GM18907 (cell line): ENCODE measurements at regions not wholly inside any gene's neighbourhood (a gene's known extent, or its start where the extent isn't known, plus 50 kb on each side); places are given as distances from the start of the nearest gene placed in this dataset.

Experiments
- ATAC-seq: cut with Tn5 transposase; IDR thresholded peaks from one replicate; pipeline ENCODE4 v1.9.1; 2021; ENCODE audit warnings: mild to moderate bottlenecking, moderate library complexity; ENCODE audit not compliant: unreplicated experiment

DNA sequence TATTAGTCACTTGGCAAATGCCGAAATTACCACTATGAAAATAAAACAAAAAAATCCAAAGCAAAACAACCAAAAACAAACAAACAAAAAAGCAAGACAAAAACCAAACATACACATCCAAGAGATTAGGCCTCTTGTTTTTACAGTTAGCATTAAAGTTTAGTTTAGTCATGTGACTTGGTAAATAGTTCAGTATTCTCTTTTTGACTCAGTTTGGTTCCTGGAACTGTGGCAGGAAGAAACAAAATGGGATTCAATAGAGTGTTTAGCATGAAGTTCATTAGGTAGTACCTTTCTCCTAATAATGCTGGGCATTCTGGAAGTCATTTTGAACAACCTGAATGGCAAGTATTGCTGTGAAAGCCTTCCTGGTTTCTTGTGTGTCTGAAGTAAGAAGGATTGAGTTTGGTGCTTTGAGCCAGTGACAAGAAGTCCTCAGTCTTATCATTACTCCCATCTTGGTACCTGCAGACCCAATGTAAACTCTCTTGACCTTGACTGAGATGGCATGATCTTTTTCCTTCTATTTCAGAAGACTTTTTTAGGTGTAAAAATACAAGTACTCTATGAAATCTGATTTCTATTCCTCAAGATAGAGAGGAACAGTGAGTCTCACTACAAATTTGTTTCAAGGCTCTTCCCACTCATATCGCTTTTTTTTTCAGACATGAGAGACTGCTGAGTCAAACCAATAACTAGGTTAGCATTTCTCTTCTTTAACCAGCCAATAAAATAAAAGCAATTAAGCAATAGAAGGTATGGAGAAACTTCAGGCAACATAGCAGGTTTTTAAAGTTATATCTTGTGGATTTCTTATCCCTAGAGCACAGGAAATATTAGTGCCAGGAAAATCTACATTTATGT, 223.6 kb upstream of the PREP start:
- no peak for ATAC-seq

DNA sequence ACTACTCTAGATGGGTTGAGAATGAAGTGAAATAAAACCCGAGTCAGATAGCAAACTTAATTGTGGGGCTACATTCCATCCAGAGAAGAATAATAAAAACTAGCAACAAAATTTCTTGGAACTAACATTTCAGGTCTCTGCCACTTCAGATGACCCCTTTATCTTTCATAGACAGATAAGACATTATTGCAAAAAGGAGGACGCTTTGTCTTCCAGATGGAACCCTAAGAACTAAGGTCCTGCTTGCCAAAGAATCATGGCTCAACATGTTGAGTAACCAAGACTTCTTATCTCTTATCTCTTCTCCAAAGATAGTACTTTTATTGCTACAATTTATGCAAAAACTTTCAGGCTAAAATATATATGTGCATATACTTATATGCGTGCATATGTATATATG, 221.1 kb upstream of the PREP start:
- no peak for ATAC-seq

DNA sequence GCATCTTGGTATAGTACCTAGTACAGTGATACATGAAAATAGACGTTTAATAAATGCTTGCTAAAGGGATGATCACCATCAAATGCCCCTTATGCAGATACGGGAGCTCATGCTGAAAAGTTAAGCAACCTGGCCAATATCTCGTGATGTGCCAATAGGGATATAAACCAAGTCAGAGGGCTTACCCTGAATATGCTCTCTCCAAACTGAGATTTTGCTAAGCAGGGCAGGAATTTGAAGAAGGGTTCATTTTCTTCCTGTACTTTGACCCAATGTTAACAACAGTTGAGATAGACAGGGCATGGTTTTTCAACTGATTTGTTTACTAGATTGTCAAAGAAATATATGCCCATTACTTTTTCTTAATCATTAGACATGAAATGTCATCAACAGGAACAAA, 219.3 kb upstream of the PREP start:
- no peak for ATAC-seq

DNA sequence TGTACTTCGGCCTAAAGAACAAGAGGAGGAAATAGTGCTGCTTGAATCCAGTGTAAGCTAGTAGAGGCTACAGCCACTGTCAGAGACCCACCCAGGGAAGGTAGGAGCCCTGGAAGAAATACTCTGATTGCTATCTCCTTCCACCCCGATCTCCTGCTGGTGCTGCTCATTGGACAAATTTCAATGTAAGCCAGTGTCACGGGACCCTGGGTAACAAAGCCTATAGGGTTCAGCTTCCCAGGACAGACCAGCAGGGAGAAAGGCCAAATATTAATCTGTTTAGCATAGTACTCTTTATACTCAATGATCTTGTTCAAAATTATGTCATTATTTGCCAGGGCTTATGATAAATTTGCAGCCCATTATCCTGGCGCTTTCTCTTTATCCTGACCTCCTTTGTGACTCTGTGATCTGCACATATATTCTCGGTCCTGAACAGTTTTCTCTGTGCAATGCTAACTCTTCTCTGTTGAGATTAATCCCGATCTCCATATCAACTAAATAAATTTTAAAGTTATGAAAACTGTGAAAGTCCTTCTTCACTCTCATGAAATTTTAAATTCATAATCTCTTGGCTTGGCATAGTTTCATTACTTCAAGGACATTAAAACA, 218.8 kb upstream of the PREP start:
- no peak for ATAC-seq

DNA sequence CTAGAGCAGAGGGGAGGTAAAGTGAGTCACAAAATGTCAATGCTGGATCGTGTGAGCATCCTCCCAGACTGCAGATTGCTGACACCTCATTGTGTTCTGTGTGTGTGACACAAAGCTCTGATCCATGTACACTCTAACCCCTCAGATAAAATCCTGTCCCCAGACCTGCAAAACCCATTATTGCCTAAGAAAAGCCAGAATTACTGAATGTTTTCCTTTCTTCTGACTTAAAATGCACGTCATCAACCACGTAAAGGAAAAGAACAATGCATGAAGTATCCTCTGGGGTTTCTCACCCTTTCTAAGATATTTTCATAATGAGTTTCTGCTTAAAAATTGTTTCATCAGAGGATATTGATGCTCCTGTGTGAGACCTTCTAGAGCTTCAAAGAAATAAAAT, 218.0 kb upstream of the PREP start:
- ATAC-seq = no peak

DNA sequence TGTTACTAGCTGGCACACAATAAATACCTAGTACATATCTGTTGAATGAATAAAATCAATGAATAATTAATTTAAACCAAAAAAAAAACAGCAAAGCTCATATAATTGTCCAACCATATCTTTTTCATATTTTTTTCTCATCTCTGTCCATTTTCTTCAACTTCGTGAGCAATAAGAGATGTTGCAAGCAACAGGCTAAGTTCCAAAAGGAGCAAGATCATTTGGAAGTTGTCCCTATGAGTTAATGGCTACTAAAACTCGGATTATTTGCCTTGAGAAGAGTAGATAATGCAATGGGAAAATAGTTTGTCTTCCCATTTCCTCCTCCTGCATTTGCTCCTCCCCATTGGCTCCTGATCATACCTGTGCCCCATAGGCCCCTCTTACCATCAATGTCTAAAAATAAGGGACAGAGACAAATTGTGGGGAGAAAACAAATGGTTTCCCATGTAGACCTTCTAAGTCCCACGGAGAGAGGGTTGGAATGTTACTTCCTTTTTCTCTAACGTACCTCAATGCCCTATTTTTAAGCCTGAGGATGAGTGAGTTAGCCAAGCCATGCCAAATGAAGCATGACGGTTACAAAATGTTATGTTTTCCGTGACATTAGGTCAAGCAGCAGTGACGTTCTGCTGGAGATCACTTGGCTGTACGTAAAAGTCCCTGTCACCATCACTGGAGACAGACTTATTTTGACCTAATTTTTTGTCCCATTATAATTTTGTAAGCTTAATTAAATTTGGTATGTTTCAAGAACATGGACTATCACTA, 217.3 kb upstream of the PREP start:
- ATAC-seq = no peak

DNA sequence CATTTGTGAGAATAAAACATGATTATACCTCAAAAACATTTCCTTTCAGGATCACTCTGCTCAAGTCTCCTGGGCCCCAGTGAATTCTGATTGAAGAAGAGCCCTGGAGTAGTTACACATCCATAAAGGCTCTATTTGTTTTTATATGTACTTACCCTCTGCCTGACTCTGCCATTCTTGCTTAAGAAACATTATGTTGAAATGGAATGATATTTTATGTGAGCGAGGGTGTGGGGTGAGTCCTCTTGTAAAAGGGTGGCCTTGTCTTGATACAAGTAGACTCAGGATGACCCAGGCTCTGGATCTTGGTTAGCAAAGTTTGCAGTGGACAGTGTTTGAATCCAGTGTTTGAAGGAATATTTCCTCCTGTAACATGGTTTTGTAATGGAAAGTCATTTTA, 215.4 kb upstream of the PREP start:
- no peak for ATAC-seq

DNA sequence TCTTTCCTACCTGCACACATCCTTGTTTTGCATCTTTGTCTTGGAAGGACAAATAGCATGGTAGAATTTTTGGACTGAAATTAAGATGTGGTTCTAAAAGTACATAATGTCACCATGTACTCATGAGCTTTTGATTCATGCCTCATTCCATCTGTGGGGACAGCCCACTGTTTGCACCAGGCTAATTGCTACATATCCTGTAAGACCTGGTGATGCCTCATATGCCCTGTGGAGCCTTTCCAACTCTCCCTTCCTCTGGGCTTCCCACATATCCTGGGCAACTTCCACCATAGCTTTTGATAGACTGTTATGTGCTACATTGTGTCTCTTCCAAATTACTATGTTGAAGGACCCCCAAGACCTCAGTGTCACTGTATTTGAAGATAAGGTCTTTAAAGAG, 213.6 kb upstream of the PREP start:
- no peak for ATAC-seq

DNA sequence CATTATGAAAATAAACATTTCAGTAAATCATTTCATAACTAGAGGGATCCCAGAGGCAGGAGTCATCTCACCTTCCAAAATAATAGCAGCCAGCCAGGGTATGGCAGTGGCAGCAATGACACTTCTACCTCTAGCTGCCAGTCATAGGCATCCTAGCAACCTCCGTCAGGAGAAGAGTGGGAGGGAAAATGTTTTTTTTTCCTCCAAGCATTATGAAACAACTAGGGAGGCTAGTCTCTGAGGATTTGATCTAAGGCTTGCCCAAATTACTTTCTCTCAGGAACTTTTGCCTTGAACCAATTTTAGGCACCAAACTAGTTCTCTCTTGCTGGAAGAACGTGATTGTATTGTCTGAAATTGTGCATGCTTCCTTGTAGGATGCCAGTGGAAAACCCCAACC, 208.7 kb upstream of the PREP start:
- no peak for ATAC-seq

DNA sequence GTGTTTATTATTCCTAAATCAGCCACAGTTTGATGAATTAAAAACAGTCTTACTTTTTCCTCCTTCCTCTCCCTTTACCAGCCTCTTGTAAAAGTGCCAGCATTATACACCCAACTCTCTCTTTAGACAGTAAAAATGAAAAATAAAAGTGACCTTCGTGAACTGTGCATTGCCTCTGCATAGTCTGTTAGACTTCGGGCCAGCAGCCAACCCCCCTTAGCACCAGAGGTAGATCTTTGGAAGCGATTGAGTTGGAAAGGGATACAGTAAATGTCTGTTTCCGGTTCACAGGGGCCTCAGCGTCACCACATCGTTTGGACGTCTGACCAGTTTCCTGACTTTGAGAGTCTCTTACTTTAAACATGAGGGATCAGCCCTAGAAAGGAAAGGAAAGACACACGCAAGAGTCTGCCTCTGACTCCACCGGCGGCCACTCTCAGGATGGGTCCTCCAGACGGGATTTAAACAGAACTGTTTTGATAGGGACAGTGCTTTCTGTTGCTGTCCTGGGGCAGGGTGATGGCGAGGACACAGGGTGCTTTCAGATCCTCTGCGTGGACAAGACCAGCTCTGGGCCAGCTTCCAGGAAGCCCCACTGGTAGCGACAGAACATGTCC, 206.6 kb upstream of the PREP start:
- ATAC-seq = no peak

DNA sequence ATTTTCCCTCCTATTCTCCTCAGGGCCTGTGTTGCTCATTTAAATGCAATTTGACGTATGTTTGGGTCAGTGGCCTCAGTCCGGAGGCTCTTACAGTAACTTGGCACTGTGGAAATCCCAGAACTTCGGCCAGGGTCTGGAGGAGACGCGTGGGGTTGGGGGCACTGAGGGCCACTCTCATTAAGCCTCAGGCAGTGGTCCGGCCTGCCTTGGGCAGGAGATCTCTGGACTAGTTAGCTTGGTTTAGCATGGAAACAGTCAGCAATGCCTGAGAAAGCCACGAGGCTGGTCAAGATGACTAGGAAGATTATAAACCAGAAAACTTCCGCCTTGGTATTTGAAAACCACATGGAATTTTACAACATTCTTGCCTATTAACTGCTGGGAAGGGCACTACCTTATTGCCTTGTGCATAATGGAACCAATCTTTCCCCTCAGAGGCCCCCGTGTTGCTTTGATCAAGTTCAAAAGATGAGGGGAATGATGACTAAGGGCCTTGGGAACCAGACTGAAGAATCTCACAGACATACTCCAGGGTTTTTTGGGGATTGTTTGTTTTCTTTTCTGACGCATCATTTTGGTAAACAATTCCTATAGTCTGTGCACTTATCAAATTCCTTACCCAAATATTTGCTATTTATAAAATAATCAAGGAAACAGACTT, 206.0 kb upstream of the PREP start:
- no peak for ATAC-seq

DNA sequence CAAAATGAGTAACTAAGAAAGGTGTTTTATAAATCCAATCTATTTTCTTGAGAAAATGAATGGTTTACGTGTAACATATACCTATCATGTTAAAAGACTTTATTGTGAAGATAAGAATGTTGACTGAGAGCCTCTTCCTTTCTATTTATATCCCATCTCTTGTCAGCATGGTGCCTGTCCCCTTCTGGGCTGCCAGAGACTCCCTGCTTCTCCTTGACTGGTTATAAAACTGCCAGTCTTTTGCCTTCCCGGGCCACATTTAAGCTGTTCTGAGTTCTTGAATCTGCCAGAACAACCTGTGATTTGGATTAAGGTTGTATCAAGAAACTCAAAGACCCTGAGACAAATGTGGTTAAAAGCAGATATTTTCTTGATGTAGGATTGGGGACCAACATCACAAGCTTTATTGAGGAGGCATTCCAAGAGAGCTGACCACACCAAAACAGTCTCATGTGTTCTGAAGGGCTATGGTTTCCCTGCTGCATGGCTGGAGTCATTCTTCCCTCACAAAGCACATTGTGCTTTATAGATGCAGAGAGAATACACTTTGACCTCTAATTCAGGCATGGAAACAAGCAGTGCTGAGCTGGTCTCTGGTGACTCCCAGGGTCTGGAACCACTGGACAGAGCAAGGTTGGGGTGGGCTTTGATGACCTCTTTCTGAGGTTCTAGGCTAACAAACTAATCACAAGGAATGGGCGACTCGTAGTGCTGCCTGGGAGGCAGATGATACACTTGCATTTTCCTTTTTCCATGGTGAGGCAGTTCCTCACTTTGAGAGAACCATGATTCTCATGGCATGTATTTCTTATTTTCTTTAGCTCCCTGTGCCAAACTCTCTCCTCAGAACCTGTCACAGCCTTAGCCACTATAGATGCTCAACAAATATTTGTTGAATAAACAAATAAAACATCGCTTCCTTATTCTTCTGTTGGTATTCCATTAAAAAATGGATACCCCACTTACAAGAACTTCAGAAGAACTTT, 205.0 kb upstream of the PREP start:
- ATAC-seq = no peak

DNA sequence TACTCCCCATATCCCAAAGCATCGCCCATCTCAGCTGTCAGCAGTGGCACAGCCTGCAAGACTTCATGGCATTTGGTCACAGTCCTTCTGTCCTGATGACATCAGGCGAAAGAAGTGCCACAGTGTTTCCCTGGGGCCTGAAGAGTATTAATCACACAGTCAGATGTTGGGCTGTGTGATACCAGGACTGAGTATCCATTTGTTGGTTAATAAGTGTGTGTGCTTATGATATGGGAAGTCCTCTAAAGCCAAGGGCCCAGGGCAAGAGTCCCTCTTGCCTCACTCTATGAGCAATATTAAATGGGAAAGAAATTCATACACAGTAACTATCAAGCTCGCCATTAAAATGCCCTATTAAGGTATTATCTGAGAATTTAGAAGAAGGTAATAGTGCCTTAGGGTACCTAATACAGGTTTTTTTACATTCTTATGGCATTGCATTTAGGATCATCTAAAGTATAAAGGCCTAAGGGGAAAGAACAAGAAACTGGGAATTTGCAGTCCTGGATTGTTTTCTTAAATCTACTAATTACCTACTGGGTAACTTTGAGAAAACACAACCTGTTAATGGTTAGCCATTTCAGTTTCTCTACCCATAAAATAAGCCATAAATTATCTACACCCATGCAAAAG, 204.1 kb upstream of the PREP start:
- ATAC-seq = no peak

DNA sequence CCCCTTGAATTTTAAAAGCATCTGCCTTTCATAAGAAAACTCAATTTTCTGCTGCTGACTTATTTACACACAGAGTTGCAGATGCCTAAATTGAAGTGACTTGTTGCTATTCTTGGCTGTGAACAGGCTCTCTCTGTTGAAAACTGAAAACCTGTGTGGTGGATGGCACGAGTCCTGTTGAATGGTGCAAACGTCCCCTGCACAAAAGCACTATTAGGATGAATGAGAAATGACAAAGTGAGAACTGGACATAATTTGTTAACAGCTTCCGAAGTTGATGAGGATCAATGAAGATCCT, 201.7 kb upstream of the PREP start:
- no peak for ATAC-seq

DNA sequence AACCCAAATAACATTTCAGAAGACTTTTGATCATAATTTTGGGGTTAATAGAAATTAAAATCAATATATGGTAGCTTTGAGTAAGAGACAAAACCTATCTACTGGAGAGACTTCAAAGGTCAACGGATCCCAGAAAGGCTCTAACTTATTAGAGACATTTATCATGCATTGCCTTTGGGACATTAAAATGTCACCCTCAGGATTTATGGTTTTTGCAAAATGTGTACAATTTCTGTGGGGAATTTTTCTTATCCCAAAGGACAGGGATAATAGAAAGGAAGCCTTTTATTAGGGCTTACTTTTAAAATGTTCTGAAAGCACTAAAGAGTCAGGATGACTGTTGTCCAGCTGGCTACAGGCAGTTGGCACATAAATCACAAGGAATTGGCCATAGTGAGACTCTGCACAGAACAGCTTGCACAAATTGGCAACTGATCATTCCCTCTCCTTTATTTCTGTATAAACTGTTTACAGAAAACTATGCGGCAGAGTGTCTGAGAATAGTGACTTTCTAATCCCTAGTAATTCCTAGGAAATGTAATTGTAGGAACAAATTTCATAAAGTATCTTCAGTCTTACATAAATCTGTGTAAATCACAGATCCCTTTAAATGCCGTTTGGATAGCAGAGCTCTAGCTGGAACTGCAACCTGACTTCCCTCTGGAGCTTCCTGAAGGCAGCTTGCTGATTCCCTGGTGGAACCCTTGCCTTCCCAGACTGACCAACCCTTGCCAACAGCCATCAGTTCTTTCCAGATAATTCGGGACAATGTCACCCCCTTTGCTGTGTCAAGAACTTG, 201.1 kb upstream of the PREP start:
- ATAC-seq = no peak

DNA sequence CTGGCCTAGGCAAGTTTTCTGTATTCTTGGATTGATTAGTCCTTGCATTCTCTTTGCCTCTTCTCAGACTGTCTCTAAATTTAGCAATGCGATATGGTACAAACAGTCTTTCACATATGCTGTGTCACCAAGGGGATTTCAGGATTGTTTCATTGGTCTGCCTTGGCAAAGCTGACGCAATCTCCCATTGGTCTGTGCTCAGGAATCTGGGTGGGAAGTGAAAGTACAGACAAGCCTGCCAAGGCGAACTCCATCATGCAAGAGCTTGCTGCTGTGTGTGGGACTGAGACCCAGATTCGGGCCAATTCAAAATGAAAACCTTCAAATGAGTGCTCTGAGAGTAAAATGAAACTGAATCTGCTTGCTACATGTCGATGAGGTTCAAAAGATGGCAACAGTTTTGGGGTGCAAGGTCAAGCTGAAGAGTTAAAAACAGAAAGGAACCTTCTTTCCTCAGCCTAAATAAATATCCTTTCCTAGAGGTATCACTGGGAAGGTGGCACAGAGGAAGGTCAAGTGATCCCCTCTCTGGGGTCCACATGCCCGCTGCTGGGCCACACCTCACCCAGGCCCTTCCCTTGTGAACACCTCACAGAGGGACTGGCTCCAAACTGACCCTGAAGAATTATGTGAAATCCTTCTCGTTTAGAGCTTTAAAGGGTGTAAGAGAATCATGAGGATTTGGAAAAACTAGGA, 198.8 kb upstream of the PREP start:
- peak; percentile 87 for ATAC-seq

DNA sequence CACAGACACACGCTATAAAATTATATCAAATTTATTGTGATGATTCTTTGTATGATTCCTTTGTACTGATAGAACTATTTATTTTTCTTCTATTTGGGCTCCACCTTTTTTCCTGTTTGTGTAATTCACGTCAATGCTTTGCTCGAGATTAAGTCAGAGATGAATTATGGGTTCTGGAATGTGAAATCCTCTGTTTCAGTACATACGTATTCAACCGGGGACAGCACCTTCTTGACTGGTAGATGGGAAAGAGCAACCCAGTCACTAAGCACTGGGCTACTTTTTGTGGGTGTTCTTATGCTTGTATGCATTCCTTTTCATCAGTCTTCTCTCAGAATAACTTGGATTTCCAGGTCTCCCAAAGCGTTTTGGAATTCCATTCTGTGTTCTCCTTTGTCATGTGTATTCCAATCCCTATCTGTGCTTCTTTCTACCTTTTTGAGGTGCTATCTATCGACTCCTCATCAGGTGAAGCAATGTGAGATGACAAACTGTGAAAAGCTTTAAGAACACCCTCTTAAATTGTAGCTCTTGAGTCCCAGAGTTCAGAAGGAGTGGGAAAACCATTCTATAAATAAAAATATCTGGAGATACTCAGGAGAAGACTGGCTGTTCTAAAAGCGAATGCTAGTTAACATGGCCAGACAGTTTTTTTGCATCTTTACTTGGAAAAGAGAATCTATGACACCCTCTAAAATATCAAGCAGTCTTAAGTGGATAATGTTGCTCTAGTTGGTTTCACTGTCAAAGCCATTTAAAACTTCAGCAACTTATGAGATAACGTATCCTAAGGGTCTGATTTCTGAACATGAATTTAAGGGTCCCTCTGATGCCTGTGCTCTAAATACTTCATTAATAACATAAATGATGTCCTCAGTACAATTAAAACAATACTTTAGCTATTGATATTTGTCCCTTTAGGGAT, 197.7 kb upstream of the PREP start:
- ATAC-seq = no peak
